H4 (cell line): ENCODE measurements at regions not wholly inside any gene's neighbourhood (a gene's known extent, or its start where the extent isn't known, plus 50 kb on each side); places are given as distances from the start of the nearest gene placed in this dataset.
"Not testable (repeated sequence)": the region's sequence is repeated elsewhere in the genome, so short reads cannot be mapped to it uniquely, and the experiment has no call there.

ENCODE experiments used
- DNase-seq: peaks from one replicate; pipeline ENCODE4 v3.0.0-alpha.2; 2015; ENCODE audit warnings: low spot score

DNA sequence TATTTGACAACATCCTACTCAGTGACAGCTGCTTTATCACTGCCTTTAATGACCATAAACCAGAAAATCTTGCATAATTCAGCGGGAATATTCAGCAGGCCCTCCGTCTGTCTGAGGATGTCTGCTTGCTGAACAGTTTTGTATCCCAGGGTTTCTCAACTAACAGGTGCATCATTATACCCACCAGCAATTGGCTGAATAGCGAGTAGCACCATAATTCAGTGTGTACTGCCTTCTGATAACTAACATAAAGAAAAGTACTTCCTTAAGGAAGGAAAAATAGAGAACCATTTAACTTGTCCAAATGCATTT lies 680.1 kb downstream of the GALC start:
- DNase-seq = no peak

- DNase-seq = no peak
Measured at GRCh38 chr14:87312169-87312893, 680.7 kb downstream of the GALC start.

DNA sequence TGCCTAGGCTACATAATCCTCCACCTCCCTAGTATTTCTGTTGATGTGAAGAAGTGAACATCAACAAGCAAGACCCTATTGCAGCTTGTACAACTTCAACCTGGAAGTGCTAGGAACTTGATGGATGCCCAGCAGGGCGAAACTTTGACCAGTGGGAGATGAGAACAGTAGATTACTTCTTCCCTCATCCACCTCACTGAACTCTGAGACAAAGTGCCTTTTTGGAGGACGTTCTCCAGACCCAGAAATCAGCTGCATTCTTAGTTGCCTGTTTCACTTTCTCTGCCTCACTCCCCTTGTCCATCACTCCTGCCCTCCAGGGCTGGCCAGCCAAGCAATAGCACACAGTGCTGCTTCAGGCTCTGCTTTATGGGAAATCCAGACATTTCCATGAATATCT lies 683.4 kb downstream of the GALC start:
- no peak for DNase-seq

- no peak for DNase-seq
Measured at GRCh38 chr14:87306409-87307168, 686.4 kb downstream of the GALC start.

DNA sequence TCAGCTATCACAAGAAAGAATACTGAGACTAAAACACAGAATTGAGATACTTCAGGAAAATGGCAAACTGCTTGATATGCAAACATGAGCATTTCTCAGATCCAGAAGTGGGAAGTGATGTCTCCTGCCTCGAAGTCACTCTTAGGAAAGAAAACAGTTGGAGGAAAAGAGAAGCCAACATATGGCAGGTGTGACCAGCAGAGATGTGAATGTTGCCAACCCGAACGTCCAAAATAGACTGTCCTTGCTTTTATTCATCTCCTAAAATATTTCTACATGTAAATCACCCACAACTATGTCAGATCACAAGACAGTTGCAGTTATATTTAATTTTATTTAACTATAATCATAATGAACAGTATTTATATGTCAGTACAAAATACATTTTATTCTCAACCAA lies 687.6 kb downstream of the GALC start:
- DNase-seq = no peak

- DNase-seq = no peak
Measured at GRCh38 chr14:87304404-87304803, 688.6 kb downstream of the GALC start.

GRCh38 chr14:87286826-87287225 lies 706.2 kb downstream of the GALC start:
- DNase-seq = no peak

DNA sequence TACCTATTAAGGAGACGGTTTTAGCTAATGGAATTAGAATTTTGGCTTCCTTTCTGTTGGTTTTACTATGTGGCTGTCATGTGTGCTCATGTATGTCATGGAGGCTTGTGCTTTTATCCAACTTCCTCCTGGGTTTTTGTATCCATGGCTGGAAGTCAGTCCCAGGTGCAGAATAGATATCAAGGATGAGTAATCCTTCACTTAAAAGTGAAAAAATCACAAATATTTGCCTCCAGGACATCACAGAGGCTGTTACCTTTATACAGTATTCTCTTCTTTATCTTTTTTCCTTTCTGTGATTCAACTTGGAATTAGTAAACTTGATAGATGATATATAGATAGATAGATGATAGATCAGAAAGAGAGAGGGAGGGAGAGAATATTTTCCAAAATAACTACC lies 706.8 kb downstream of the GALC start:
- DNase-seq = no peak

DNA sequence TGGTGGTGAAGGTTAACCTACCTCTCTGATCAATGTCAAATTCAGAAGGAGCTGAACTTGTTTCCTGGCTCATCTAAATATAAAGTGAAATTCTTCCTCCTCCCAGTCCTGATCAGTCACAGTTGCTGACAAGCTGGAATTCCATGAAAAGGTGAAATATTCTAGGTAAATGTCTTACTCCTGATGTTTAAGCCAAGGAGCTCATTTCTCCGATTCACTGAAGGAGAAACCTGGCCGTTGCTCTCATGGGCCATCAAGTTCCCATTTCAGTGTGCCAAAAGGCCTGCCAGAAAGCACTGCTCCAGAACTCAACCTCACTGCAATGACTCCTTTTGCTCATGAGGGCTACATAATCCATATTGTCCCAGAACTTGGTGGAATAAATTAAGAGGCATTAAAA lies 707.5 kb downstream of the GALC start:
- DNase-seq = no peak

DNA sequence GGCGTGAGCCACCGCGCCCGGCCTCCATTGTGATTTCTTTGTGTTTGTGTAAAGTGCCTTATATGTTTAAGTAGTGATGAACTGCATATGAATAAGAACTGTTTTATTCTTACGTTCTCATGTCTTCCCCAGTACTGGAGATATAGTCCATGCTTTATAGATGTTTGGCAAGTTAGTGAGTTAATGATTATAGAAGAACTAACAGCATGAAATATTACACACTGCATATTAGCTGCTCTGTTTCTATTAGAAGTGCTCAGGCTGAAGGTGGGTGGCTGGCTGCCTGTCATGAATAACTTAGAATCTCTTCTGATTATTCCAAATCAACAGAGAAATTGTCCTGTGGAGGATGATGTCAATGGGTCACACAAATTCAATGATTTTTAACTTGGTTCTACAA lies 709.4 kb downstream of the GALC start:
- DNase-seq = no peak

- no peak for DNase-seq
Measured at GRCh38 chr14:87282266-87282665, 710.7 kb downstream of the GALC start.

GRCh38 chr14:87278415-87278814 lies 714.6 kb downstream of the GALC start:
- DNase-seq = no peak

GRCh38 chr14:87271331-87271730 lies 721.7 kb downstream of the GALC start:
- DNase-seq = no peak

DNA sequence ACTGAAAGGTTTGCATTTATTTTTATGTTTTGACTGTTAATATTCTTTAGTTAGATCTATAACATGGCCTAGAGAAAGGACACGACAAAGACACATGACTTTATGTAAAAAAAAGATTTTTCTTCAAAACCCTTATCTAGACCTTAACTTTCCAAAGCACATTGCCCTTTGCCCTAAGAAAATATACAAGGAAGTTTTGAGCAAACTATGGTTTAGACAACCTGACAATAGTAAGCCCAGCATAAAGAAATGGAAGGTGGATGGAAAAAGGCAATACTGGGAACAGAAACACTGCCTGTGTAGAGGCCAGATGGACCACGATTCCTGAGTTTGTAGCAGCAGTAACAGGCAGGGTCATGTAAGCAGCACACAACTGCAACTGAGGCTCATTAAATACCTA lies 724.0 kb downstream of the GALC start:
- no peak for DNase-seq

GRCh38 chr14:87264796-87265195 lies 728.2 kb downstream of the GALC start:
- no peak for DNase-seq

GRCh38 chr14:87264272-87264785 lies 728.7 kb downstream of the GALC start:
- no peak for DNase-seq

- DNase-seq = no peak
Measured at GRCh38 chr14:87261621-87262020, 731.4 kb downstream of the GALC start.

- no peak for DNase-seq
Measured at GRCh38 chr14:87260460-87260859, 732.5 kb downstream of the GALC start.

- no peak for DNase-seq
Measured at GRCh38 chr14:87257421-87257820, 735.6 kb downstream of the GALC start.

- no peak for DNase-seq
Measured at GRCh38 chr14:87255058-87255457, 737.9 kb downstream of the GALC start.

GRCh38 chr14:87254331-87254874 lies 738.6 kb downstream of the GALC start:
- DNase-seq = no peak

DNA sequence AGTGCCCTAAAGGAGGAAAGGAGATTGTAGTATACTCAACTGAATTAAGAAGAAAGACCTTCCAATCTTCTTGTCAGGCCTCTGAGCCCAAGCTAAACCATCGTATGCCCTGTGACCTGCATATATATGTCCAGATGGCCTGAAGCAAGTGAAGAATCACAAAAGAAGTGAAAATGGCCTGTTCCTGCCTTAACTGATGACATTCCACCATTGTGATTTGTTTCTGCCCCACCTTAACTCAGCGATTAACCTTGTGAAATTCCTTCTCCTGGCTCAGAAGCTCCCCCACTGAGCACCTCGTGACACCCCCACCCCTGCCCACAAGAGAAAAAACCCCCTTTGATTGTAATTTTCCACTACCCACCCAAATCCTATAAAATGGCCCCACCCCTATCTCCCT lies 739.2 kb downstream of the GALC start:
- DNase-seq = not testable (repeated sequence)

- no peak for DNase-seq
Measured at GRCh38 chr14:87252103-87252502, 740.9 kb downstream of the GALC start.
